Activated naive CD4-positive, alpha-beta T cell treated with anti-CD3 and anti-CD28 coated beads, Interleukin-2, amount 50 U/mL, for 72 hours (primary cell): ENCODE measurements at regions not wholly inside any gene's neighbourhood (a gene's known extent, or its start where the extent isn't known, plus 50 kb on each side); places are given as distances from the start of the nearest gene placed in this dataset.
A peak's percentile ranks its signal among the peaks of the same experiment; 100 is the strongest.

Source experiments
- ATAC-seq, 2 donors: fragments of 150-1000 bp; cut with Tn5 transposase; 2 replicates each; pipeline ENCODE4 v1.10.0; 2021; ENCODE audit warnings: mild to moderate bottlenecking in 2 of 2, moderate library complexity in 2 of 2
- DNase-seq, 2 donors: peaks; one replicate each; pipeline ENCODE4 v3.0.0; 2021 to 2022; ENCODE audit warnings: low spot score in 2 of 2
- H3K27ac Mint-ChIP-seq, 2 donors: one replicate each; pipeline ENCODE4 v1.8.0; 2022; ENCODE audit warnings: mild to moderate bottlenecking in 2 of 2, mixed read lengths in 2 of 2
- H3K36me3 Mint-ChIP-seq, 2 donors: one replicate each; pipeline ENCODE4 v1.8.0; 2022; ENCODE audit warnings: mixed read lengths in 2 of 2
- H3K9me3 Mint-ChIP-seq, 2 donors: one replicate each; pipeline ENCODE4 v1.8.0; 2022; ENCODE audit warnings: mixed read lengths in 2 of 2

- DNase-seq, result no peak
- Mint-ChIP-seq H3K27ac (no peak overlapping the region), H3K36me3 (peaks cover 26 to 41% of the 10 kb centered on the region in 2 donors), H3K9me3 (peaks cover 22 to 23% of the 10 kb centered on the region in 2 donors)
- ATAC-seq, result no peak
Observed at GRCh38 chr3:111369958-111370357, 172.0 kb upstream of the CD96 start.

- ATAC-seq (no peak), DNase-seq (no peak)
- H3K27ac Mint-ChIP-seq, result no peak overlapping the region
- peaks cover 26 to 46% of the 10 kb centered on the region in 2 donors for H3K36me3 Mint-ChIP-seq
- peaks cover 36 to 38% of the 10 kb centered on the region in 2 donors for H3K9me3 Mint-ChIP-seq
Observed at GRCh38 chr3:111373239-111373638, 168.8 kb upstream of the CD96 start.

- peaks cover 31 to 38% of the 10 kb centered on the region in 2 donors for H3K9me3 Mint-ChIP-seq
- DNase-seq, result no peak
- H3K27ac Mint-ChIP-seq, result no peak overlapping the region
- H3K36me3 Mint-ChIP-seq, result peaks cover 26 to 46% of the 10 kb centered on the region in 2 donors
- ATAC-seq, result no peak
Observed at GRCh38 chr3:111373861-111374260, 168.1 kb upstream of the CD96 start.

GRCh38 chr3:111385971-111386495, 156.0 kb upstream of the CD96 start:
- no peak overlapping the region for H3K27ac Mint-ChIP-seq
- H3K9me3 Mint-ChIP-seq, result peaks cover 13 to 38% of the 10 kb centered on the region in 2 donors
- DNase-seq, result no peak
- ATAC-seq, result no peak
- H3K36me3 Mint-ChIP-seq, result peaks cover 0 to 8% of the 10 kb centered on the region in 2 donors

GRCh38 chr3:111392894-111393398, 149.1 kb upstream of the CD96 start:
- DNase-seq, result no peak
- Mint-ChIP-seq H3K36me3 (peaks cover 6 to 12% of the 10 kb centered on the region in 2 donors), H3K9me3 (peaks cover 7 to 24% of the 10 kb centered on the region in 2 donors), H3K27ac (no peak overlapping the region)
- peak; percentile 85 to 96 for ATAC-seq

GRCh38 chr3:111412656-111413055, 129.3 kb upstream of the CD96 start:
- Mint-ChIP-seq H3K9me3 (peaks cover 8 to 12% of the 10 kb centered on the region in 2 donors), H3K36me3 (peaks cover 0 to 4% of the 10 kb centered on the region in 2 donors), H3K27ac (no peak overlapping the region)
- DNase-seq, result no peak
- peak in 1 of 2 donors; percentile 26 for ATAC-seq

GRCh38 chr3:111414531-111414930, 127.5 kb upstream of the CD96 start:
- no peak for ATAC-seq
- no peak for DNase-seq
- Mint-ChIP-seq H3K9me3 (peaks cover 3 to 12% of the 10 kb centered on the region in 2 donors), H3K36me3 (no peaks in the 10 kb centered on the region), H3K27ac (no peak overlapping the region)

- H3K27ac Mint-ChIP-seq, result no peak overlapping the region
- peaks cover 0 to 8% of the 10 kb centered on the region in 2 donors for H3K9me3 Mint-ChIP-seq
- no peak for DNase-seq
- ATAC-seq, result no peak
- H3K36me3 Mint-ChIP-seq, result no peaks in the 10 kb centered on the region
Observed at GRCh38 chr3:111415018-111415417, 127.0 kb upstream of the CD96 start.

- H3K9me3 Mint-ChIP-seq, result peaks cover 0 to 17% of the 10 kb centered on the region in 2 donors
- DNase-seq, result no peak
- H3K27ac Mint-ChIP-seq, result no peak overlapping the region
- no peaks in the 10 kb centered on the region for H3K36me3 Mint-ChIP-seq
- ATAC-seq, result no peak
Observed at GRCh38 chr3:111418391-111418790, 123.6 kb upstream of the CD96 start.

- Mint-ChIP-seq H3K9me3 (peaks cover 19 to 37% of the 10 kb centered on the region in 2 donors), H3K27ac (no peak overlapping the region), H3K36me3 (peaks cover 11 to 19% of the 10 kb centered on the region in 2 donors)
- no peak for ATAC-seq
- DNase-seq, result no peak
Observed at GRCh38 chr3:111428301-111428700, 113.7 kb upstream of the CD96 start.

GRCh38 chr3:111434941-111435622, 106.9 kb upstream of the CD96 start:
- Mint-ChIP-seq H3K36me3 (no peaks in the 10 kb centered on the region), H3K27ac (no peak overlapping the region), H3K9me3 (peaks cover 5 to 12% of the 10 kb centered on the region in 2 donors)
- no peak for ATAC-seq
- no peak for DNase-seq

- no peak for ATAC-seq
- Mint-ChIP-seq H3K36me3 (no peaks in the 10 kb centered on the region), H3K9me3 (no peaks in the 10 kb centered on the region), H3K27ac (no peak overlapping the region)
- no peak for DNase-seq
Observed at GRCh38 chr3:111438283-111438682, 103.7 kb upstream of the CD96 start.

GRCh38 chr3:111454551-111454950, 87.4 kb upstream of the CD96 start:
- Mint-ChIP-seq H3K9me3 (no peaks in the 10 kb centered on the region), H3K36me3 (no peaks in the 10 kb centered on the region), H3K27ac (no peak overlapping the region)
- ATAC-seq (peak in 1 of 2 donors; percentile 24), DNase-seq (no peak)

GRCh38 chr3:111465081-111465670, 76.8 kb upstream of the CD96 start:
- H3K9me3 Mint-ChIP-seq, result peaks cover 0 to 3% of the 10 kb centered on the region in 2 donors
- H3K36me3 Mint-ChIP-seq, result no peaks in the 10 kb centered on the region
- no peak overlapping the region for H3K27ac Mint-ChIP-seq
- DNase-seq, result no peak
- ATAC-seq, result no peak

GRCh38 chr3:111470032-111470431, 72.0 kb upstream of the CD96 start:
- H3K9me3 Mint-ChIP-seq, result peaks cover 6 to 11% of the 10 kb centered on the region in 2 donors
- H3K27ac Mint-ChIP-seq, result no peak overlapping the region
- DNase-seq (no peak), ATAC-seq (no peak)
- peaks cover 0 to 24% of the 10 kb centered on the region in 2 donors for H3K36me3 Mint-ChIP-seq

GRCh38 chr3:111471831-111472230, 70.2 kb upstream of the CD96 start:
- DNase-seq (no peak), ATAC-seq (no peak)
- H3K36me3 Mint-ChIP-seq, result peaks cover 0 to 24% of the 10 kb centered on the region in 2 donors
- H3K9me3 Mint-ChIP-seq, result peaks cover 6 to 11% of the 10 kb centered on the region in 2 donors
- H3K27ac Mint-ChIP-seq, result no peak overlapping the region

- H3K27ac Mint-ChIP-seq, result no peak overlapping the region
- H3K9me3 Mint-ChIP-seq, result peaks cover 6 to 11% of the 10 kb centered on the region in 2 donors
- H3K36me3 Mint-ChIP-seq, result peaks cover 0 to 24% of the 10 kb centered on the region in 2 donors
- DNase-seq, result no peak
- ATAC-seq, result no peak
Observed at GRCh38 chr3:111472556-111472955, 69.4 kb upstream of the CD96 start.
